Heart right ventricle (tissue), 16 donors: ENCODE measurements at regions not wholly inside any gene's neighbourhood (a gene's known extent, or its start where the extent isn't known, plus 50 kb on each side); places are given as distances from the start of the nearest gene placed in this dataset.

Experiments
- ATAC-seq, 8 donors: fragments of 200-7000 bp; cut with Tn5 transposase; one replicate each; pipeline ENCODE4 v1.9.1; 2020; ENCODE audit warnings: mild to moderate bottlenecking in 8 of 8, moderate library complexity in 8 of 8, moderate number of reproducible peaks in 1 of 8
- DNase-seq, 2 donors: peaks; one replicate each; pipeline ENCODE4 v3.0.0-alpha.2; 2020
- H3K27ac ChIP-seq, 10 donors: fragments of 200-600 bp; sonication (generic) in 2 of 10; one replicate each; pipeline versions ENCODE4 v1.5.0 to v1.8.0; 2020 to 2022; ENCODE audit warnings: mild to moderate bottlenecking in 3 of 10
- H3K27me3 ChIP-seq, 7 donors: fragments of 200-600 bp; one replicate each; pipeline ENCODE4 v1.8.0; 2021 to 2022; ENCODE audit warnings: mild to moderate bottlenecking in 2 of 7
- H3K36me3 ChIP-seq, 9 donors: fragments of 200-600 bp; sonication (generic) in 1 of 9; one replicate each; pipeline versions ENCODE4 v1.5.0 to v1.8.0; 2020 to 2022; ENCODE audit warnings: mild to moderate bottlenecking in 2 of 9
- H3K4me1 ChIP-seq, 9 donors: fragments of 200-600 bp; sonication (generic) in 1 of 9; one replicate each; pipeline versions ENCODE4 v1.5.0 to v1.8.0; 2020 to 2022; ENCODE audit warnings: mild to moderate bottlenecking in 4 of 9
- H3K4me3 ChIP-seq, 10 donors: fragments of 200-600 bp; sonication (generic) in 2 of 10; one replicate each; pipeline versions ENCODE4 v1.5.0 to v1.8.0; 2020 to 2022; ENCODE audit warnings: mild to moderate bottlenecking in 7 of 10, moderate library complexity in 2 of 10
- H3K9me3 ChIP-seq, 11 donors: fragments of 200-600 bp in 10 of 11; sonication (generic) in 2 of 11; one replicate each; pipeline versions ENCODE4 v1.5.0 to v1.8.0; 2013 to 2022; ENCODE audit warnings: mild to moderate bottlenecking in 2 of 11, control low read depth in 1 of 11, moderate library complexity in 1 of 11
- WGBS, 2 donors: extraction: QIAGEN DNeasy Blood & Tissue Kit; methylation state at CpG; one replicate each; pipeline ENCODE4 v1.1.7; 2013; ENCODE audit warnings: inconsistent platforms in 1 of 2; 5-methylcytosine and 5-hydroxymethylcytosine counted together
- intact Hi-C, 10 donors: fragments of 100-400 bp; cut with DNase I; formaldehyde crosslinking; loops; one replicate each; pipeline versions ENCODE4 v1.11.1 to v1.14.2; 2022
- TF ChIP-seq, protein P1 (sequence below), 9 donors: fragments of 200-600 bp; sonication (generic) in 2 of 9; IDR thresholded peaks; one replicate each; pipeline versions ENCODE4 v1.5.0 to v1.8.0; 2021 to 2022; ENCODE audit warnings: antibody characterized with exemption in 9 of 9, mild to moderate bottlenecking in 5 of 9, moderate library complexity in 1 of 9
- donor health status: Arrhythmogenic right ventricular cardiomyopathy.
- donor health status: ischemic (EF 13 %, LVEDD 7.1; RV severe dilation, severe dysfunction).
- donor health status: healthy with polysubstance abuse.
- donor health status: DM: no; HTN: yes; CAD: no.
- donor health status: DM: no; HTN: no; CAD: no.
- donor health status: ischemic (EF 25% LVEDD 6.9; RV normal size, moderate dysfunction).
- donor health status: ischemic (EF 25% LVEDD 5.7; RV mildly dilated, moderate dysfunction).
- donor health status: healthy.
- donor health status: DM: yes; HTN: yes; CAD: no.
- donor health status: Ischemic cardiomyopathy.
- donor health status: ischemic (EF 35%, LVEDD 5.7; RV mildly dilated, moderate dysfunction).
- donor health status: nonischemic (EF 11% LVEDD 7.7; RV severe dilation, severe dysfunction).
- donor health status: DM: yes; HTN: yes; CAD: no.
- donor health status: PGD.
- donor health status: ischemic (EF 29% LVEDD 5.4; RV normal size, mild dysfunction).
- donor health status: nonischemic (EF 23%, LVEDD 6.1; RV moderate dilation, normal function).

DNA sequence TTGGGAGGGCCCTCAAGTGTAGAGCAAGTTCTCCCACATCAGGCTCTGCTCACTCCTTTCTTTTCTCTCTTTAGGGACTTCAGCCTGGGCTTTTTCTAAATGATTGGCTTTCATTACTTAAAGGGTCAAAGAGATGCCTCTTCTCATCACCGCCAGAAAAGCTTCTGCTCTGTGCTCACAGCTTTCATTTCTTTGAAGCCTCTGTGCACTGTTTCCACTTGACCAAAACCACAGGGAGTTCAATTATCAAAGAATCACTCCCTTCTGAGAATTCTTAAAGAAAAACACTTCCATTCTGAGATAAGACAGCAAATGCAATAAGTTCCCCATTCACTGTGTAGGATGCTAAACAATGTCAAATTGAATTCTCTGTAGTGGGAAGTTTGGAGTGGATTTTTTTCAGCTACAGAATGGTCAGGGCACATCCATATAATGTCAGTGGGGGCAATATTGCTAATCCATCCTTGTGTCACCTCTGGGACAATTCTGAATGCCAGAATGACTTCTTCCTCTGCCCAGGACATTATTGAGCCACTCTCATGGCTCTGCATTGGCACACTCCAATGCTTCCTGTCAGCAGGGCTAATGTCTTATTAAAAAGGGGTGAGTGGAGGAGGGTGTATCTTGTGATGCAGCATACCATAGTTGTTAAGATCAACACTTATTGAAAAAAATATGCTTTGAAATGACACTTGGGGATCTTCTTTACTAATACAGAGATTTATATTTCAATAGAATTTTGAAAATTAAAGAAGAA lies 217.6 kb downstream of the SNCA start:
- TF ChIP-seq, protein P1, sequence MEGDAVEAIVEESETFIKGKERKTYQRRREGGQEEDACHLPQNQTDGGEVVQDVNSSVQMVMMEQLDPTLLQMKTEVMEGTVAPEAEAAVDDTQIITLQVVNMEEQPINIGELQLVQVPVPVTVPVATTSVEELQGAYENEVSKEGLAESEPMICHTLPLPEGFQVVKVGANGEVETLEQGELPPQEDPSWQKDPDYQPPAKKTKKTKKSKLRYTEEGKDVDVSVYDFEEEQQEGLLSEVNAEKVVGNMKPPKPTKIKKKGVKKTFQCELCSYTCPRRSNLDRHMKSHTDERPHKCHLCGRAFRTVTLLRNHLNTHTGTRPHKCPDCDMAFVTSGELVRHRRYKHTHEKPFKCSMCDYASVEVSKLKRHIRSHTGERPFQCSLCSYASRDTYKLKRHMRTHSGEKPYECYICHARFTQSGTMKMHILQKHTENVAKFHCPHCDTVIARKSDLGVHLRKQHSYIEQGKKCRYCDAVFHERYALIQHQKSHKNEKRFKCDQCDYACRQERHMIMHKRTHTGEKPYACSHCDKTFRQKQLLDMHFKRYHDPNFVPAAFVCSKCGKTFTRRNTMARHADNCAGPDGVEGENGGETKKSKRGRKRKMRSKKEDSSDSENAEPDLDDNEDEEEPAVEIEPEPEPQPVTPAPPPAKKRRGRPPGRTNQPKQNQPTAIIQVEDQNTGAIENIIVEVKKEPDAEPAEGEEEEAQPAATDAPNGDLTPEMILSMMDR (IDR thresholded peaks at IDR 0.05): no peak
- Histone ChIP-seq H3K4me3 (no peak overlapping the region), H3K27ac (no peak overlapping the region), H3K27me3 (no peaks in the 10 kb centered on the region), H3K9me3 (no peaks in the 10 kb centered on the region), H3K36me3 (no peaks in the 10 kb centered on the region), H3K4me1 (no peaks in the 10 kb centered on the region)
- 47 to 56% methylated on average over 1 of the region's 1 CpG for WGBS, 2 donors
- no peak for ATAC-seq
- intact Hi-C loops: no loop called here
- no peak for DNase-seq

DNA sequence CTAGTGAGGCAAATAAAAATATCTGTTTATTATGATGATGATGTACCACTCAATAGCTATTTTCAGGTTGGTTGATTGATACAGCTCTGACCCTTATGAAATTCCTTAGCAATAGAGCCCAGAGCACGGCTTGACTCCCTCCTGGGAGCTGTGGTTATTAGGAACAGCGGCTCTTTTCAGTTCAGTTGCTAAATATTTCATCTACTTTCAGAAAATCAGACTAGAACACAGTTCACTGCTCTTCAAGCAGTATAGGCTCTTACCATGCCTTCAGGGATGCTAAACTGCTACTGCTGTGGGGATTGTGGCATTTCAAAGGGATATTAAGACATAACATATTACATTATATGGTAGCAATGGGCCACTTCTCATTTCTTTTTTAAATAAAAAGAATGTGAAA lies 218.8 kb downstream of the SNCA start:
- 77 to 81% methylated on average over 2 of the region's 2 CpGs for WGBS, 2 donors
- H3K36me3 ChIP-seq: no peaks in the 10 kb centered on the region
- intact Hi-C loops: no loop called here
- TF ChIP-seq, protein P1 (IDR thresholded peaks at IDR 0.05): no peak
- no peaks in the 10 kb centered on the region for H3K4me1 ChIP-seq
- H3K27ac ChIP-seq: no peak overlapping the region
- H3K4me3 ChIP-seq: no peak overlapping the region
- DNase-seq (no peak), ATAC-seq (no peak)
- H3K9me3 ChIP-seq: no peaks in the 10 kb centered on the region
- no peaks in the 10 kb centered on the region for H3K27me3 ChIP-seq

DNA sequence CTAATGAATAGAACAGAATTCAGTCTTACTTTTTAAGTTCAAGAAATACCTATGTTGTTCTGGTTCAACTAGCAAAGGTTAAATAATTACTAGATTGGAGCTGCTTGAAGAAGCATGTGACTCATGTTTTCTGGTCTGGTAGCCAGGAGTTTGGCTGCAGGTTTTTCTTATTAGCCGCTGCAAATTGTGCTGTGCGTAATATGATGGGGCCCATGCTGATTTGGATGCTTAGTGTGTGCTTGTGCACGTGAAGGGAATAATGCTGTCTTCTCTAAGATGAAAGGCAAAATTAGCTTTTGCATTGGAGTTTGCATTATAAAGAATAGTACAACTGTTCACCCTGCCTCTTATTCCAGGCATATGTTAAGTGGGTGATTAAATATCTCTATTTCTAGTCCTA lies 219.6 kb downstream of the SNCA start:
- intact Hi-C loops: no loop called here
- Histone ChIP-seq H3K9me3 (no peaks in the 10 kb centered on the region), H3K4me1 (no peaks in the 10 kb centered on the region), H3K27ac (no peak overlapping the region), H3K27me3 (no peaks in the 10 kb centered on the region), H3K4me3 (no peak overlapping the region), H3K36me3 (no peaks in the 10 kb centered on the region)
- TF ChIP-seq, protein P1 (IDR thresholded peaks at IDR 0.05): no peak
- 77 to 92% methylated on average over 3 of the region's 3 CpGs for WGBS, 2 donors
- no peak for ATAC-seq
- DNase-seq: no peak

DNA sequence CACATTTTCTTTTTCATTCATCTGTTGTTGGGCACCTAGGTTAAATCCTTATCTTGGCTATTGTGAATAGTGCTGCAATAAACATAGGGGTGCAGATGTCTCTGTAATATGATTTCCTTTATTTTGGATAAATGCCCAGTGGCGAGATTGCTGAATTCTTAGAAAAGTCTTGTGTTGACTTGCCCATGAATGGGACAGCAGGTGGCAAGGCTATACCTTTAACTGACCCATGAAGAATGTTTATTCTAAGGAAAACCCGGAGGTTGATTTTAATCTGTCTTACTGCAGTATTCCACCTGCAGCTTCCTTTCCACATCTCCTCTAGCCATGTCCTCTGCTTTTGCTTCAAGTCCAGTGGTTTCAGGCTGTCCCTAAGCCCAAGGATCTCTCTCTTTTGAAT lies 220.6 kb downstream of the SNCA start:
- Histone ChIP-seq H3K36me3 (no peaks in the 10 kb centered on the region), H3K4me1 (no peaks in the 10 kb centered on the region), H3K9me3 (no peaks in the 10 kb centered on the region), H3K27ac (no peak overlapping the region), H3K27me3 (no peaks in the 10 kb centered on the region), H3K4me3 (no peak overlapping the region)
- TF ChIP-seq, protein P1 (IDR thresholded peaks at IDR 0.05): no peak
- DNase-seq: no peak
- intact Hi-C loops: no loop called here
- 75 to 82% methylated on average over 2 of the region's 2 CpGs for WGBS, 2 donors
- no peak for ATAC-seq
